GM12873 (cell line): ENCODE measurements at regions not wholly inside any gene's neighbourhood (a gene's known extent, or its start where the extent isn't known, plus 50 kb on each side); places are given as distances from the start of the nearest gene placed in this dataset.

Experiments used
- TF ChIP-seq, protein P1 (sequence below): IDR thresholded peaks from 2 replicates; pipeline ENCODE4 v1.5.1; 2012; ENCODE audit warnings: low read depth, mild to moderate bottlenecking, moderate library complexity, low read length, control low read depth; ENCODE audit not compliant: insufficient read depth; ENCODE audit errors: missing control alignments

- TF ChIP-seq, protein P1, sequence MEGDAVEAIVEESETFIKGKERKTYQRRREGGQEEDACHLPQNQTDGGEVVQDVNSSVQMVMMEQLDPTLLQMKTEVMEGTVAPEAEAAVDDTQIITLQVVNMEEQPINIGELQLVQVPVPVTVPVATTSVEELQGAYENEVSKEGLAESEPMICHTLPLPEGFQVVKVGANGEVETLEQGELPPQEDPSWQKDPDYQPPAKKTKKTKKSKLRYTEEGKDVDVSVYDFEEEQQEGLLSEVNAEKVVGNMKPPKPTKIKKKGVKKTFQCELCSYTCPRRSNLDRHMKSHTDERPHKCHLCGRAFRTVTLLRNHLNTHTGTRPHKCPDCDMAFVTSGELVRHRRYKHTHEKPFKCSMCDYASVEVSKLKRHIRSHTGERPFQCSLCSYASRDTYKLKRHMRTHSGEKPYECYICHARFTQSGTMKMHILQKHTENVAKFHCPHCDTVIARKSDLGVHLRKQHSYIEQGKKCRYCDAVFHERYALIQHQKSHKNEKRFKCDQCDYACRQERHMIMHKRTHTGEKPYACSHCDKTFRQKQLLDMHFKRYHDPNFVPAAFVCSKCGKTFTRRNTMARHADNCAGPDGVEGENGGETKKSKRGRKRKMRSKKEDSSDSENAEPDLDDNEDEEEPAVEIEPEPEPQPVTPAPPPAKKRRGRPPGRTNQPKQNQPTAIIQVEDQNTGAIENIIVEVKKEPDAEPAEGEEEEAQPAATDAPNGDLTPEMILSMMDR, result no peak
These were observed 202.9 kb upstream of the ESRRG start for GRCh38 chr1:216925962-216926625.

DNA sequence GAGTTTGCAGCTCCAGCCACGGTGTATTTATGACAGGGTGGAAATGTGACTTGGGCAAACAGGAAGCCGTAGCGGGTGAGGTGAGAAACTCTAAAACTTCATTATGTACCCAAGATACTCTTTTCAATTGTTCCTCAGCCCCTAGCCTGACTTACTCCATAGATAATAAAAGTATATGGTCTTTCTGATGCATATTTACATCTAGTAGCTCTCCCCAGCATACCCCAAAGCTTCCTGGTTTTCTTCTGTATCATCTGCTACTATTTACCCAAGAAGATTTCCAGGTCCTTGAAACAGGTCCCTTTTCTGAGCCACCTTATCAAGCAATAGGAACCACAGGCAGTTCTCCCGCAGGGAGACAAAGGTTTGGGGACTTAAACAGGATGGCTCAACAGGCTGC, 201.5 kb upstream of the ESRRG start:
- TF ChIP-seq, protein P1, result no peak

DNA sequence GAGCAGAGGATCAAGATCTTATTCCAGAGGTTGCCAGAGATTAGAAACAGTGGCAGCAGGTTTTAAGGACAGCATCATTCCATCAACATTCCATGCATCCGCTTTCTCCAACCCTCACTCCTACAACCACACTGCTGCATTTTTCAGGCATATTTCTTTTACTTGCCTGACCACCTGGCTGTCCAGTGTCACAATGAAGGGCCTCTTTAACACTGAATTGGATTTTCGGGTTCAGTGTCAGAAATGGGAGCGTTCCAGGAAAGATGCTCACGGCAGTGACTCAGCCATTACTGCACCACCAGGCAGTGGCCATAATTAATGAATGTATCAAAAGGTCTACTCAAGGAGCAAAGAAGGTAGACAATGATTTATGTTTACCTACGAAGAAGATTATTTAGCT, 200.4 kb upstream of the ESRRG start:
- TF ChIP-seq, protein P1, result no peak

DNA sequence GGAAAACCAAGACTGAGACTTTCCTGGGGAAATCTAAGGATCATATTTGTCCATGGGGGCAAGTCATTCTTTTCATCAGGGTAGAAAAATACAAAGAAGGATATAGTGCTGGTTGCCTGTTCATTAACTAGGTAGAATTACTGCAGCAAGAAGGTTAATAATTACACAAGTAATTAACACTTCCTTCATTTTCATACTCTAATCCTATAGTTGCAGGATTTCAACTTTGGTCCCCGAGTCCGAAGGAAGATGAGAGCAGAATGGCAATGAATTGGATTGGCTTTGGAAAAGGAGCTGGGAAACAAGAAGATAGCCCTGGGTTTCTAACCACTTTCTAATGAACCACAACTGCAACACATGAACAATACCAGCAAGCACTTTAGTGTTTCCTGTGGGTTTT, 199.2 kb upstream of the ESRRG start:
- TF ChIP-seq, protein P1, result no peak

- TF ChIP-seq, protein P1, result no peak
These were observed 198.6 kb upstream of the ESRRG start for GRCh38 chr1:216921866-216922265.

GRCh38 chr1:216919060-216919970, 196.1 kb upstream of the ESRRG start:
- TF ChIP-seq, protein P1, result no peak

DNA sequence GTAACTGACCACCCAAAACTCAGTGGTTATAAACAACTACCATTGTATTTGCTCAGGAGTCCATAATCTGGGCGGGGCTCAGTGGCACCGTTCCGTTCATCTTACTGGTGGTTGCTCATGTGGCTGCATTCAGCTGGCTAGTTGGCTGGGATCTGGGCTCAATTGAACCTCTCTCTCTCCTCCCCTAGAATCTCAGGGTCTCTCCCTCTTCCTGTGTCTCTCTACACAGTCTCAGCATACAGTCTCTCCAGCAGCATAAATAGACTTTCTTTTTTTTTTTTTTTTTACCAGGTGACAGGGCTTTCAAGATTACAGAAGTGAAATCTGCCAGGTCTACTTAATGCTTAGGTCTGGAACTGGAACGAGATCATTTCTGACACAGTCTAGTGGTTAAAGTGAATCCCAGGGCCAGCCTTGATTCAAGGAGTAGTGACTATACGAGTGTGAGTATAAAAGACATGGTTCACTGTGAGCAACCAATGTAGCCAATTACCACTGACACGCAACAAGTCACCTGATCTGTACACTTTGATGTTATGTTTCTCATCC, 193.7 kb upstream of the ESRRG start:
- TF ChIP-seq, protein P1, result no peak
